Panc1 (cell line): ENCODE measurements at regions not wholly inside any gene's neighbourhood (a gene's known extent, or its start where the extent isn't known, plus 50 kb on each side); places are given as distances from the start of the nearest gene placed in this dataset.

Experiments
- ATAC-seq: fragments of 200-7000 bp; cut with Tn5 transposase; 2 replicates; pipeline ENCODE4 v1.9.1; 2020; ENCODE audit warnings: mild to moderate bottlenecking, moderate library complexity
- BruUV-seq: library from RNA; stranded (reverse); fragments of 400-500 nt; replicated peaks from 2 replicates; lab custom pipeline; 2021; lab: Mats Ljungman, UMichigan
- CTCF ChIA-PET: fragments of 300-600 bp; sonication (Branson Sonifier 250); formaldehyde crosslinking; loops from one replicate; lab custom pipeline; 2022; ENCODE audit warnings: antibody characterized with exemption; lab: Charles Lee
- POLR2A ChIA-PET: fragments of 300-600 bp; sonication (Branson Sonifier 250); formaldehyde crosslinking; loops from one replicate; lab custom pipeline; 2022; ENCODE audit warnings: antibody characterized with exemption; lab: Charles Lee
- DNase-seq: peaks from one replicate; pipeline ENCODE4 v3.0.0-alpha.2; 2010; ENCODE audit warnings: low read depth, low spot score
- H3K27ac ChIP-seq: 2 replicates; pipeline ENCODE4 v1.5.1; 2011; ENCODE audit warnings: mild to moderate bottlenecking, low read length, inconsistent platforms
- H3K27me3 ChIP-seq: fragments of 200-500 bp; sonication (Bioruptor generic); 2 replicates; pipeline ENCODE4 v1.6.0; 2014; ENCODE audit warnings: low read length, inconsistent platforms; ENCODE audit not compliant: control insufficient read depth, insufficient read depth
- H3K36me3 ChIP-seq: fragments of 200-500 bp; sonication (Bioruptor generic); 2 replicates; pipeline ENCODE4 v1.5.1; 2014; ENCODE audit warnings: inconsistent platforms, mild to moderate bottlenecking, low read length, moderate library complexity; ENCODE audit not compliant: control insufficient read depth, insufficient read depth
- H3K4me1 ChIP-seq: 2 replicates; pipeline ENCODE4 v1.5.1; 2011; ENCODE audit warnings: inconsistent platforms, mild to moderate bottlenecking, low read length, moderate library complexity; ENCODE audit not compliant: control insufficient read depth, insufficient read depth
- H3K4me3 ChIP-seq, 2 experiments: 2 replicates each; pipeline ENCODE4 v1.5.1; 2011 to 2012; ENCODE audit warnings: low read depth in 2 of 2, low read length in 2 of 2, mild to moderate bottlenecking in 2 of 2, inconsistent platforms in 1 of 2, moderate library complexity in 1 of 2
- H3K9me3 ChIP-seq: fragments of 200-500 bp; sonication (Bioruptor generic); 2 replicates; pipeline ENCODE4 v1.5.1; 2014; ENCODE audit warnings: low read depth, mild to moderate bottlenecking, inconsistent platforms, low read length, moderate library complexity; ENCODE audit not compliant: control insufficient read depth, insufficient read depth
- POLR2AphosphoS5 ChIP-seq: IDR thresholded peaks from 2 replicates; pipeline ENCODE4 v1.6.1; 2012; ENCODE audit warnings: mild to moderate bottlenecking, low read depth, low read length, moderate library complexity
- SIN3A ChIP-seq: IDR thresholded peaks from 2 replicates; pipeline ENCODE4 v1.6.1; 2012; ENCODE audit warnings: low read depth, mild to moderate bottlenecking, low read length, moderate library complexity, borderline replicate concordance; ENCODE audit not compliant: insufficient read depth
- TCF7L2 ChIP-seq: IDR thresholded peaks from 2 replicates; pipeline ENCODE4 v1.6.1; 2011; ENCODE audit warnings: mild to moderate bottlenecking, low read depth, low read length, inconsistent platforms
- in situ Hi-C: cut with HindIII; loops from 2 replicates; pipeline ENCODE4 v1.10.0; 2016; ENCODE audit warnings: low sequenced_read_pairs, low pct_unique_long_range_greater_than_20kb
- intact Hi-C: fragments of 100-400 bp; cut with micrococcal nuclease; formaldehyde crosslinking; loops from one replicate; pipeline ENCODE4 v1.10.0; 2022; ENCODE audit not compliant: unreplicated experiment
- TF ChIP-seq, protein P1 (sequence below), 2 experiments: IDR thresholded peaks; 2 replicates each; pipeline ENCODE4 v1.6.1; 2011 to 2012; ENCODE audit warnings: low read depth in 2 of 2, control low read depth in 1 of 2, low read length in 1 of 2, mild to moderate bottlenecking in 1 of 2, moderate library complexity in 1 of 2; ENCODE audit not compliant: insufficient read depth in 1 of 2
- TF ChIP-seq, protein P2 (sequence below): fragments of 450-650 bp; IDR thresholded peaks from 2 replicates; pipeline ENCODE4 v1.5.1; 2017; ENCODE audit warnings: mild to moderate bottlenecking

DNA sequence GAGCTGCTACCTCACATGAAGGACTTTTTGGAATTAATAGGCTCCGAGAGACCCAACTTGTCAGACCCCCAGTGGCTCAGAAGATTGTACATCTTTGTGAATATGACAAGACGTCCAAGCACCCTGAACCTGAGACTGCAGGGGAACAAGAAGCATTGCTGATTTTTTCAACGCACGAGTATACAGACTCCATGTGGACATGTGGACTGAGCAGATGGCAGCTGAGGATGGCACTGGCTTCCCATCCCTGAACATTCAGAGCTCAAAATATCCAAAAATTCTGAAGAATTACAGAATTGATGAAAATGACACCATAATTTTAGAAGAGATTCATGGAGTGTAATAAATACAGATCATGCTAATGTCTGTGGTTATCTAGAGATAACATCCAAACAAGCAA is 254.1 kb downstream of the MZT1 start:
- Histone ChIP-seq H3K36me3 (no peaks in the 10 kb centered on the region), H3K4me3 (no peak overlapping the region), H3K9me3 (no peaks in the 10 kb centered on the region), H3K27ac (no peak overlapping the region), H3K4me1 (no peaks in the 10 kb centered on the region), H3K27me3 (no peaks in the 10 kb centered on the region)
- no TSS peak for BruUV-seq
- ChIA-PET POLR2A (no interaction called here), CTCF (no interaction called here)
- ATAC-seq (no peak), DNase-seq (no peak)
- TF ChIP-seq, protein P1, sequence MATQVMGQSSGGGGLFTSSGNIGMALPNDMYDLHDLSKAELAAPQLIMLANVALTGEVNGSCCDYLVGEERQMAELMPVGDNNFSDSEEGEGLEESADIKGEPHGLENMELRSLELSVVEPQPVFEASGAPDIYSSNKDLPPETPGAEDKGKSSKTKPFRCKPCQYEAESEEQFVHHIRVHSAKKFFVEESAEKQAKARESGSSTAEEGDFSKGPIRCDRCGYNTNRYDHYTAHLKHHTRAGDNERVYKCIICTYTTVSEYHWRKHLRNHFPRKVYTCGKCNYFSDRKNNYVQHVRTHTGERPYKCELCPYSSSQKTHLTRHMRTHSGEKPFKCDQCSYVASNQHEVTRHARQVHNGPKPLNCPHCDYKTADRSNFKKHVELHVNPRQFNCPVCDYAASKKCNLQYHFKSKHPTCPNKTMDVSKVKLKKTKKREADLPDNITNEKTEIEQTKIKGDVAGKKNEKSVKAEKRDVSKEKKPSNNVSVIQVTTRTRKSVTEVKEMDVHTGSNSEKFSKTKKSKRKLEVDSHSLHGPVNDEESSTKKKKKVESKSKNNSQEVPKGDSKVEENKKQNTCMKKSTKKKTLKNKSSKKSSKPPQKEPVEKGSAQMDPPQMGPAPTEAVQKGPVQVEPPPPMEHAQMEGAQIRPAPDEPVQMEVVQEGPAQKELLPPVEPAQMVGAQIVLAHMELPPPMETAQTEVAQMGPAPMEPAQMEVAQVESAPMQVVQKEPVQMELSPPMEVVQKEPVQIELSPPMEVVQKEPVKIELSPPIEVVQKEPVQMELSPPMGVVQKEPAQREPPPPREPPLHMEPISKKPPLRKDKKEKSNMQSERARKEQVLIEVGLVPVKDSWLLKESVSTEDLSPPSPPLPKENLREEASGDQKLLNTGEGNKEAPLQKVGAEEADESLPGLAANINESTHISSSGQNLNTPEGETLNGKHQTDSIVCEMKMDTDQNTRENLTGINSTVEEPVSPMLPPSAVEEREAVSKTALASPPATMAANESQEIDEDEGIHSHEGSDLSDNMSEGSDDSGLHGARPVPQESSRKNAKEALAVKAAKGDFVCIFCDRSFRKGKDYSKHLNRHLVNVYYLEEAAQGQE (IDR thresholded peaks at IDR 0.05; ENCODE audit: insufficient read depth in 1 of 2, low read depth in 2 of 2, low read length in 1 of 2) = no peak
- TF ChIP-seq TCF7L2 (no peak), SIN3A (no peak), POLR2AphosphoS5 (no peak)
- TF ChIP-seq, protein P2, sequence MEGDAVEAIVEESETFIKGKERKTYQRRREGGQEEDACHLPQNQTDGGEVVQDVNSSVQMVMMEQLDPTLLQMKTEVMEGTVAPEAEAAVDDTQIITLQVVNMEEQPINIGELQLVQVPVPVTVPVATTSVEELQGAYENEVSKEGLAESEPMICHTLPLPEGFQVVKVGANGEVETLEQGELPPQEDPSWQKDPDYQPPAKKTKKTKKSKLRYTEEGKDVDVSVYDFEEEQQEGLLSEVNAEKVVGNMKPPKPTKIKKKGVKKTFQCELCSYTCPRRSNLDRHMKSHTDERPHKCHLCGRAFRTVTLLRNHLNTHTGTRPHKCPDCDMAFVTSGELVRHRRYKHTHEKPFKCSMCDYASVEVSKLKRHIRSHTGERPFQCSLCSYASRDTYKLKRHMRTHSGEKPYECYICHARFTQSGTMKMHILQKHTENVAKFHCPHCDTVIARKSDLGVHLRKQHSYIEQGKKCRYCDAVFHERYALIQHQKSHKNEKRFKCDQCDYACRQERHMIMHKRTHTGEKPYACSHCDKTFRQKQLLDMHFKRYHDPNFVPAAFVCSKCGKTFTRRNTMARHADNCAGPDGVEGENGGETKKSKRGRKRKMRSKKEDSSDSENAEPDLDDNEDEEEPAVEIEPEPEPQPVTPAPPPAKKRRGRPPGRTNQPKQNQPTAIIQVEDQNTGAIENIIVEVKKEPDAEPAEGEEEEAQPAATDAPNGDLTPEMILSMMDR = no peak
- intact Hi-C loops (no loop called here), in situ Hi-C loops (no loop called here)

DNA sequence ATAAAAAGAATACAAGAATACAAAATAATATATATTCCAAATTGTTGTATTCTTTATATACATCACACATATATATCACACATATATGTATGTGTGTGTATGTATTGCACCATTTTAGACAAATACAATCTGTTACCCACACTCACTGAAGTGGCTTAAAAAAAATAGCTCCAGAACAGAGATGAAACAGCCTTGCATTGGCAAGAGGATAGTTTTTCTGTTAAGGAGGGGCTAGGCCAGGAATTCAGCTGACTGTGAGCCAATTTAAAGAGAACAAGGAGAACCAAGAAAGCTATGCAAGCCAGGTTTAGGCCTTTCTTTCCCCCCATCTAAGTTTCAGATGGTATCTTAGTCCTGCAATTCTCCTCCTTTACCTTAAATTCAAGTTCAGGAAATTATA is 257.5 kb downstream of the MZT1 start:
- POLR2A ChIA-PET = interaction anchor here (0.6 kb wide), 1 partner anchor 61 kb away, joined by 3 read pairs; no protein-coding TSS in a partner anchor
- intact Hi-C loops = no loop called here
- no TSS peak for BruUV-seq

More for the DNA sequence above, 257.5 kb downstream of the MZT1 start:
- no peak overlapping the region for H3K27ac ChIP-seq
- in situ Hi-C loops = no loop called here
- DNase-seq = no peak
- H3K9me3 ChIP-seq = no peaks in the 10 kb centered on the region
- no peaks in the 10 kb centered on the region for H3K27me3 ChIP-seq
- no peak for ATAC-seq
- TF ChIP-seq, protein P2 = no peak
- TF ChIP-seq, protein P1 (IDR thresholded peaks at IDR 0.05; ENCODE audit: insufficient read depth in 1 of 2, low read depth in 2 of 2, low read length in 1 of 2) = no peak
- TF ChIP-seq POLR2AphosphoS5 = no peak
- TF ChIP-seq TCF7L2 = no peak
- TF ChIP-seq SIN3A = no peak
- CTCF ChIA-PET = no interaction called here
- H3K4me1 ChIP-seq = no peaks in the 10 kb centered on the region
- no peaks in the 10 kb centered on the region for H3K36me3 ChIP-seq
- no peak overlapping the region for H3K4me3 ChIP-seq
